A172 (cell line): ENCODE measurements at regions not wholly inside any gene's neighbourhood (a gene's known extent, or its start where the extent isn't known, plus 50 kb on each side); places are given as distances from the start of the nearest gene placed in this dataset.

Experiments used
- DNase-seq: peaks from one replicate; pipeline ENCODE4 v3.0.0-alpha.2; 2015; ENCODE audit warnings: low spot score

DNA sequence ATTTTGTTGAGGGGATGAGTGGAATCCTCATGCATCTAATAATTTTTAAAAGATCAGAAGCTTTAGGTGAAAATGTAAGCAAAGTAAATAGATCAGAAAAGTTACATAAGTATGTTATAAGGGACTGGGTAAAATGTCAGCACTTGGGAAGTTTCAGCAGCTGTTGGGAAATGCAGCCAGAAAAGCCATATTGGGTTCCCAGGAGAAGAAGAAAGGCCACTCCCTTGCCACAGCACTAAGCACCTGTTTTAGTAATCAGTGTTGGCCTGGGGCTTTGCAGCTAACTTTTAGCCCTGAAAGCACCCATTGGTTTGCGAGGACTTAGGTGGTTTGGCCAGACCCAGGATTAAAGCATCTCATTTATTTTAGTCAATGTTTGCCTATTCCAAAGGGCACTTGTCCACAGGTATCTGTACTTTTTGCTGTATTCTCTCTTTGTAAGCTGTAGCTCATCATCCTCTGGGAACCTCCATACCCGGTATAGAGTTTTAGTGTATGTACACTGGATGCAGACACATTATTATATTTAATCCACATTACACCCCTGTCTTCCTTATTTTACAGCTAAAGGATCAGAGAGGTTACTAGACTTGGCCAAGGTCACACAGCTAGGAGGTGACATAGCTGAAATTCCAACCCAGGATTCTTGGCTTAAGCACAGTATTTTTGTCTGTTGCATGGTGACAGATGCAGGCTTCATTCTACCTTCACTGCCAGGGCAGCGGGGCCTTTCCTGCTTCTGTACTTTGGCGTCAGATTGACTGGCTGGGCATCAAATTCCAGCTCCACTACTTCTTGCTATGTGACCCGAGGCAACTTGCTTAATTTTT, 127.7 kb upstream of the SESN3 start:
- no peak for DNase-seq

DNA sequence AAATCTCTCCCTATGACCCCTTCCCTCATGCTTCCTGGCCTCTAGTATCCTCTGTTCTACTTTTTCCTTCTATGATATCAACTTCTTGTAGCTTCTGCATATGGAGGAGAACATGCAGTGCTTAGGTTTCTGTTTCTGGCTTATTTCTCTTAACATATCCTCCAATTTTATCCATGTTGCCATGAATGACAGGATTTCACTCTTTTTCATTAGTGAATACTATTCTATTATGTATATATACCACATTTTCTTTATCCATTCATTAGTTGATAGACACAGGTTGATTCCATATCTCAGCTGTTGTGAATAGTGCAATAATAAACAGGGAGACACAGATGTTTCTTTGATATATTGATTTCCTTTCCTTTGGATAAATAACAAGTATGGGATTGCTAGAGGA, 123.3 kb upstream of the SESN3 start:
- no peak for DNase-seq

DNA sequence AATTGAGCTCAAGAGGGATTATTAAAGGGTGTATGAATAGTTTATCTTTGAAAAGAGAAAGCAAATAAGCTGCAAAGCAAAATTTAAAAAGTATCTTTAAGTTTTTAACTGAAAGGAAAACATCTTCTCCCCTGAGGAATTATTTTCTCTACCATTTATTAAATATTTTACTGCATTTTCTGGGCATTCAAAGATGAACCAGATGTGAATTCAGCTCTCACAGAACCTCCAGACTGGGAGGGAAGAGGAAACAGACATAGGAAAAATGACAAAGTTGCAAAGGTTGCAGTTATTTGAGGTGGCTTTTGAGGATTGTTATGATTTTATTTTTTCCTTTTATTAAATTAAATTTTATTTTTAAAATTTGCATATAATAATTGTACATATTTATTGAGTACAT, 122.7 kb upstream of the SESN3 start:
- DNase-seq = no peak

DNA sequence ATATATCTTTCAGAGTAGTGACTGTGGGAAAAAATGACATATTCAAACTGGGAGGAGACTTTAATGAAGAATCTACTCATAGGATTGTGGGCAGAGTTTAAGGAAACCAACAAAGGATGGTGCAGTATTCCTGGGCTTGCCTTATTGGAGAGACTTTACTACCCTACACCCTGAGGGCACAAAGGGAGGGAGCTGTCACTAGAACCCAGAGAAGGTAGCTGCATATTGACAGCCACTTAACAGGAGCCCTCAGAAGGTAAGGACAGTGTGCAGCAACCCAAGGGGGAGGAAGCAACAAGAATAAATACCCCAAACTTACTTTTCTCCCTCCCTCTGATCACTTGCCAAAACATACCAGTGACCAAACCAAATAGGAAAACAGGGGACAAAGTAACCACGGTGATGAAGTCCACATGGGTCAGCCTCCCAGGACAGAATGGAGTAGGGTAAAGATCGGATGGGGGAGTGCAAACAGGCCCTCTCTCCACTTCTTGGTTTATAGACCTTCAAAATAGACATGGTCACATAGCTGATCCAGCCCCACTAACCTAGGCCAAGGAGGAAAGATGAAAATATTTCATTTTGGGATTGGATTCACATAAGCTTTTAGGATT, 121.8 kb upstream of the SESN3 start:
- no peak for DNase-seq

DNA sequence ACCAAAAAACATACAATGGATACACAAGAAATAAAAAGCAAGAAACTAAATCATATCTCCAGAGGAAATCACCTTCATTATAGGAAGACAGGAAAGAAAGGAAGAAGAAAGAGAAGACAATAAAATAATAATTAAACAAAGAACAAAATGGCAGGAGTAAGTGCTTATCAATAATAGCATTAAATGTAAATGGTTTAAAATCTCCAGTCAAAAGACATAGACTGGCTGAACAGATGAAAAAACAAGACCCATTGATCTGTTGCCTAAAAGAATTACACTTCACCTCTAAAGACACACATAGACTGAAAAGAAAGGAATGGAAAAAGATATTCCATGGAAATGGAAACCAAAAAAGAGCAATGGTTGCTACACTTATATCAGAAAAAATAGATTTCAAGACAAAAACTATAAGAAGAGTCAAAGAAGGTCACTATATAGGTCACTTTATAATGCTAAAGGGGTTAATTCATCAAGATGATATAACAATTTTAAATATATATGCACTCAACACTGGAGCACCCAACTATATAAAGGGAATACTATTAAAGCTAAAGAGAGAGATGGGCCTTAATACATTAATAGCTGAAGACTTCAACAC, 118.4 kb upstream of the SESN3 start:
- DNase-seq = no peak

DNA sequence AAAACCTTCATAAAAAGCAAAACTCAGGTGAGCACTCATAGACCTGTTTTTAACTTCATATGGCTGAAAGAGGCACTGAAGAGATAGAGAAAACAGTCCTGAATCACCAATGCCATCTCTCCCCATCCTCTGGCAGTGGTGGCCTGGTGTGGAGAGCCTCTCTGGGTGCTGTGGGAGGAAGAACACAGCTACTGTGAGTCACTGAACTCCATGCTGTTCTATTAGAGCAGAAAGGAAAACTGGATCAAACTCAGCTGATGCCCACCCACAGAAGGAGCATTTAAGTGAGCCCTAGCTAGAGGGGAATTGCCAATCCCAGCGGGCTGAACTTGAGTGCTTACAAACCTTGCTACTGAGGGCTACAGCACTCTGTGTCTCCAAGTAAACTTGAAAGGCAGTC, 115.3 kb upstream of the SESN3 start:
- DNase-seq = no peak

DNA sequence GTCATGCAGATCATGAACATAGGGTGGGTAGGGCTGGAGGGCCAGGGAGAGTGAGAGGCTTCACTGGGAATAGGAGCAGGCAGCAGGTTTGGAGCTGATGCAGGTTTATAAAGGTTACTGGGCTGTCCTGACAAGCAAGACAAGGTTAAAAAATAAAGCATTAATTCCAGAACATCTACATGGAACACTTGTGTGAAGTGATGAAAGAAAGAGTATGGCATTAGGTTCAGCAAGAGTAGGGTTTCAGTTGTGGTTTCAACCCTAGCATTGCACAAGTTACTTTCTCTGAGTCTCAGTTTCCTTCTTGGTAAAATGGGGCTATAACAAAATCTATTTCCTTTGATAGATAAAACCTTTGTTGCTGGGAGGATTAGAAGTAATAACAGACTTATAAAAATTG, 114.6 kb upstream of the SESN3 start:
- no peak for DNase-seq

DNA sequence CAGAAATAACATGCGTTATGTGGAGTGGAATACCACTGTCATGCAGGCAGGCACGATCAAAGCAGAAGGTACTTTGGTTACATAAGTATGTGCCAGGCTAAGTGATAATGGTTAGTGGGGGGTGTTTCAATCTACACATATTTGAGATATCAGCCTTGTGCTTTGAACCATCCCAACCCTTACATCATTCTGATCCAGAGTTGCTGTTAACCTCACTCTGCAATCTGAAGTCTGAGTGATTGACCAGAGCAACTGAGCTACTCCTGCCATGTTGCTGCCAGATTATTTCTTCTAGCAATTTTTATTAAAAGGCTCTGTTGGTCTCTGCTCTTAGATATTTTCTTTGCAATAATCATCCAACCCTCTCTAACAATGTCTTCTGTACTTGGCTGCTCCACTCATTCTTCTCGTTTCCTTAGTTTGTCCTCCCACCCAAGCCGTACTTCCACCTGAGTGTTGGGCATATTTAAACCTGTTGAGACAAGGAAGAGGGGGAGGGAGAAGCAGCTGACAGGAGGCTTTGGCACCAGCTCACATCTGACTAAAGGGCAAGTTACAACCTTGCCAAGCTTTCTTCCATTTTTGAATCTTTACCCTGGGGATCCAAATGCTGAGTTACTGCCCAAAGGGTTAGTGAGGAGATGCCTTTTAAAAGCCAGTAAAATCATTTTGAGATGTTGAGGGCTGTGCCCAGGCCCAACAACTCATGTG, 114.1 kb upstream of the SESN3 start:
- no peak for DNase-seq

DNA sequence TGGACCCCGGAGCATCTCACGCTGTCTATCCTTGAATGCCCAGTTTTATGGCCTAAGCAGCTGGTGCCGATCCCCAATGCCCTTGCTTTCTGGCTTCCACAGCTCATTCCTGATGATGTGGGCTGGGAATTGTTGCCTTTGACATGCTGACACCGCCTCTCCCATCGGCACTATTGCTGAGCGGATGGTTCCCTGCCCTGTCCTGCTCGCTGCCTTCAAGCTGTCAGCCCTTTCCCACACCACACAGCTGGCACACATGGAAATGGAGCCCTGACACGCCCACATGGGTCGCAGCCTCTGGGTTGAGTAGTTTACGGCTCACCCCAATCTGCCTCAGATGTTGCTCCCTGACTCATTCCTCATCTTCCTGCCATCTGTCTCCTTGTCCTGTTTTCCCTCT, 110.2 kb upstream of the SESN3 start:
- no peak for DNase-seq

DNA sequence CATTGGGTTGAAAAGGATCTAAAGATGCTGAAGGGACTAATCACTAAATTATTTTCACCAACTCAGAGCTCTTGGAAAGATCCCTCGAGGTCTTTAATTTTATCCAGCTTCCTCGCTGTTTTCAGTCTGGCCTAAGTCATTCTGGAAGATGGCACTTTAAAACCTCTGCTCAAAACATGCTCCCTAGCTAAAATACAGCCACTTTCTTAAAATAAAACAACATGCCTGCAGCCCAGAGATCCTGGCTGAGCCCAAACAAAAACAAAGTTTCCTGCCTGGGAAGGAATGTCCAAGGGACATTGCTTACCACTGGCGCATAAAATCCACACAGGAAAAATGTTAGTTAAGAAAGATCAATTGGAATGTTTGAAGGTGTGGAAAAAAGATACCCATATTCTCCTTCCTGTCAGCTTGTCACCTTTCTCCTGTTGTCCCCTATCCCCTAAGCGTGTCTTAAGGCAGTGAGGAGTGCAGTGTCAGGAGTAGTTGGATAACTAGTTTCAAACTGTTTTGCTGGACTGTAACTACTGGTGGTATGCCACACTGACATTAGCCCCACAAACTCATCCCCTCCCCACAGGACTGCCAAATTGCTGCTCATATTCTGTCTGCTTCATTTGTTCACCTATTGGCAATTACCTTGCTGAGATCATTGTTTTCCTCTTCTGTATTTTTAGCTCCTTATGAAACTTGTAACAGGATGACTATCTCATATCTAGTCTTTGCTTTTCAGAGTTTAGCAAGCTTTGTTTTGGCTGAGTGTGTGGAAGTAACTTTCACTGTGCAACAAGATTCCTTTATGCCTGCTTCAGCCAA, 108.3 kb upstream of the SESN3 start:
- DNase-seq = no peak

DNA sequence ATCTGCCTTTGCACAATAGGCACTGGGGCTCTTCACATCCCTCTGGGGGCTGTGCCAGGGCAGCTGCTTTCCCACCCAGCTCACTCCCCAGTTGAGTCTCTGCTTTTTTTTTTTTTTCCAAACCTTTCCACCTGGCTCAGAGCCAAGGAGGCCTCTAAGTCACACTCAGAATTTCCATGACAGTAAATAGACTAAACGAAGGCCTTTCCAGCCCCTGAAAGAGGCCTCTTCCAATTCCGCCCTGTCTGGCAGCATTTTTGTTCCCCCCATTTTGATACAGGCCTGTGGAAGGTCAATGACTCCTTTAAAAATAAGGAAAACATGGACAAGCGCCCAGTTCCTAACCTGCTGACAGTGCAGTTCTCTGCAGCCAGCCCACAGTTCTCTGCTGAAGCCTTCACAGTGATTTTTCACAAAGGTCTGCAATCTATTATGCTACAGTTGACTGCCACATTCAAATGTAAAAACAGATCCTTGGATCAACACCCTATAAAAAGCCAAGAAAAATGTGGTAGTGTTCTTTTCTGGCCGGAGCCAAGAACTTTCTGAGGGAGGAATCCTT, 107.5 kb upstream of the SESN3 start:
- DNase-seq = no peak

DNA sequence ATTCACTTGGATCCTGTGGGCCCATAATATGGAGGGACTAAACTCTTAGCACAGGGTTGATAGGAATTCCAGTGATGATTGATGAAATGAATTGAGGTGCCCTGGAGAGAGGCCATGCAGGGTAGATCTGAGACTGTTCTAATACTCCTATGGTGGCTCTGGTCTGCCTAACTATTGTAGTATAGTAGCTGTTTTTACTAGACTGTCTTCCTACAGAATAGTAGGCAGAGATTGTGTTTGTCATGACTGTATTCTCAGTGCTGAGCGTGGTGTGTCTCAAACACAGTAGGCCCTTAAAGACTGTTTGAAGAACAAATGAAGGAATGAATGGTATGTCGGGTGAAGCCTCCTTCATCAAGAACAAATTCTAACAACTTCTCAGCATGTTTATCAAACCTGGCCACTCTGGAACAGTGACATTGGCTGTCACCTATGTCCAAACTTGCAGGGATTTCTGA, 107.0 kb upstream of the SESN3 start:
- DNase-seq = no peak

DNA sequence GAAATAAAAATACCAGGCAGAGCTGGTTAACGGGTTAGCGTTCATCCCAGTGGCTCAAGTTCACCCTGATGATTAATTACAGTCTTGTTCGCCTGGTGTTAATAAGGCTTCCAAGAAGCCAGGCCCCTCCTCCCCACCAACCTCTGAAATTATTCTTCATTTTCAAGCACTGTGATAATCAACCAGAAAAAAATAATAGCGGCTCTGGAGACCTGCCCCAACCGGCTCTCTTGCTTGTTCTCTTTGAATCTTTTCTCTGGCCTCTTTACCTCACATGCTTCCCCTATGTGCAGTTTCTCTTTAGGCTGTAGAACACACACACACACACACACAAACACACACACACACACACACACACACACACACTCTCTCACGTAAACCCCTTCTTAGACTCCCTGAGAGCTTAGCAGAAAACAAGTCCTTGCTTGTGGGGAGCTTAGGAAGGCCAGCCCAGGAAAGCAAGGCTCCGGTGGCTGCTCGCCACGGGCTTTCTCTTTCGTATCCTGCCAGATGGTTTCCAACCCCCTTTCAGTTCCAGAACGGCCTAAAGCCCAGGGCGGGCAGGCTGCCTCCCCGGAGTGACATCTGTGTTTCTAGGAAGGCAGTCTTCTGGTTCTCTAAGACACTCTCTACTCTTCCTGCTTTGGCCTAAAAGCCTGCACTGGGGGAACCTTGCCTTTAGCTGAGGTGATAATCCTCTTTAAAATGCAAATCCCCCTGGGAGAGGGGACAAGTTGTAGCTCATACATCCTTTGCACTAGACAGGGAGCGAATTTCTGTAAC, 106.4 kb upstream of the SESN3 start:
- no peak for DNase-seq

DNA sequence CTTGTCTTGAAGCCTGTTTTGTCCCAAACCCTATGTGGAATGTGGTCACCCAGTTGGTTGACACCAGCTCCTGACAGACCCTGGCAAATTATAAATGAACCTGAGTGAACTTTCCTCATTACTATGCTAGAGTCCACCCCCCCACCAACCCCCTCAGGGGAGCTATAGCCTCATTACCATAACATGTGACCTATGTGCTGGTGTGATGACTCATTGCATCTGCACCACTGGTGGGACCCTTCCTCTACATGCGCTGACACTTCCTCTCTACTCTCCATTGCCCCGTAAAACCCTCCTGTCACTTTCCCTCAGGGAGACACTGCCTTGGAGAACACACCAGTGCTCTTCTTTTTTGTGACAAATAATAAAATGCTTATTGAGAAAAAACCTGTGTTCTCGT, 105.0 kb upstream of the SESN3 start:
- no peak for DNase-seq

DNA sequence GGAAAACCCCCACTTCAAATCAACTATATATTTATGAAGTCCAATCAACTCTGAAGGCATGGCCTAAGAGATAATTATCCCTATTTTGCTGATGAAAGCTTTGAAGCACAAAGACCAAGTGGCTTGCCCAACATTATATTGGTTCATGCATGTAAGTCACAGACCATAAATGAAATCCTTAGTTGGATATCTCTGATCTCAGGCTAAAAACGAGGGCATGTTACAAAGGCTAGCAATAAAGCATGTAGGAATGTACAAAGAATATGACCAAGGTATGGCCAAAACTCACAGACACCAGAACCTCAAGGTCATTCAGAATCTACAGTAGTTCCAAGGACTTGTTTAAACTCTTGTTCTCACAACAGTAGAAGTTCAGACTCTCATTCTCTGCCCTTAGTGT, 100.2 kb upstream of the SESN3 start:
- no peak for DNase-seq

DNA sequence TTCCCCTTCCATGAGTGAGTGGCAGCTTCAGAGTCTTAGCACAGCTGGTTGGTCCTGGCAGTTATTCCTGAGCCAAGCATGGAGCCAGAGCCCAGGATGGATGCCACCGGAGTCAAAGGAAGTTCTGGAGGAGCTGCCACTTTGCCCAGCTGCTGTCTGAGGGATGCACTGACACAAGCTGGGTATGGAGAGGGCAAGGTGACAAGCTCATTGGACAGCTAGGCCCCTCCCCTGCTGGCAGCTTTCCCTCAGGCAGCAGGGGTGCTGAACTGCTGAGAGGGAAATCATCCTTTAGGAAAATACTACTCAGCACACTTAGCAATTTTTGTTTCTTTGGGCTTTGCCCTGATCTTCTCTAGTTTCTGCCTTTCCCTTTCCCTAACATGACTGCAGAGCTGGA, 99.3 kb upstream of the SESN3 start:
- DNase-seq = no peak

DNA sequence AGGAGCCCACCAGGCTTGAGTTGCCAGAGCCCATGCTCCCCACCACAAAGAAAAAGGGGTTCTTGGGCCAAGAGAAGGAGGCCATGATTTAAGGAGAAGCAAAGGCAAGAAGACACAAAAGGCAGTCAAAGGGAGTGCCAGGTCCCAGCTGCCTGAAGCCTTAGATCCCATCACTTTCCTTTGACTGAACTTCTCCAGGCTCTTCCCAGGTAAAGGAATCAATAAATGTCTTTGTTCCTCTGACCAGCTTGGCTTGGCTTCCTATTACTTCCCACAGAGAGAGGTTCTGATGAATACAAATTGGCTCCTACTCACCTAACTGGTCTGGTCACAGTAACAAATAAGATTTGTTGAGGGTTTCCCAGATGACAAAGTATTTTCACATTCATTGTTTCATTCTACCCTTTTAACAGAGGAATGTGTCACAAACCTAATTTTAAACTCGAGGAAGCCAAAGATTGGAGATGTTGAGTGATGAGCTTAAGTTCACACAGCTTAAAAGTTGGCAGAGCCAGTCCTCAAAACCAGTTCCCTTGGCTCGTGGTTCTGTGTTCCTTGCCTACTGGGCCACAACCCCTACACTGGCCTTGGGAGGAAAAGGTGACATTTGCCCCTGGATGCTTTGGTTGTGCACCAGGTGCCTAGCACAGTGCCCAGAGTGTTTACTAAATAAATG, 96.4 kb upstream of the SESN3 start:
- DNase-seq = no peak

DNA sequence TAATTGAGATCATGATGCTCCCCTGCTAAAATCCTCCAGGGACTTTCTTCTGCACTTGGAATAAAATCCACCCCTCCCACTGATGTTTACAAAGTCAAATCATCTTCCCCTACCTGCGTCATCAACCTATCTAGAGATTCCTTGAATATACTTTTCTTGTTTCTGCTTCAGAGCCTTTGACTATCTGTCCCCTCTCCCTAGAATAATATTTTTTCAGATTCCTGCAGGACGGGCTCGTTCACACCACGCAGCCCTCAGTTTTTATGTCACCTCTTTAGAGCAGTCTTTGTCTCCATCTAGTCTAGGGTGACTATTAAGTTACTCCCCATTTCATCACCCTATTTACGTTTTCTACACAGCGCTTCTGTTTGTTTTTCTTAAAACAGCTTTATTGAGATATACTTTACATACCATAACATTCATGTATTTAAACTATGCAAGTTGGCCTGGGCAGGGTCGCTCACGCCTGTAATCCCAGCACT, 94.8 kb upstream of the SESN3 start:
- DNase-seq = no peak

DNA sequence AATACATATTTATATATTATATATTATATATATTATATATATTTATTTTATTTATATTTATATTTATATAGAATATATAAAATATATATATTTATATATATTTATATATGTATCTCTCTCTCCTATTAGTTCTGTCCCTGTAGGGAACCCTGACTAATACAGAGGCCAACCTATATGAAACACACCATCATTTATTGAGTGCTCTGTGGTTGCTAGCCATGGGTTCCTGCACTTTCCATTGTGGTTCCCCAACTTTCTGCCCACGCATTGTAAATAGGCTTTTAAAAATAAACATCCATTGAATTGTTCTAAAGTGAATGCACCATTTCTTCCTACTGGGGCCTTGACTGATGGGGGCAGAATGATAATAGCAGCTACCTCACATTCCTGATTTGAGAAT, 93.8 kb upstream of the SESN3 start:
- no peak for DNase-seq

DNA sequence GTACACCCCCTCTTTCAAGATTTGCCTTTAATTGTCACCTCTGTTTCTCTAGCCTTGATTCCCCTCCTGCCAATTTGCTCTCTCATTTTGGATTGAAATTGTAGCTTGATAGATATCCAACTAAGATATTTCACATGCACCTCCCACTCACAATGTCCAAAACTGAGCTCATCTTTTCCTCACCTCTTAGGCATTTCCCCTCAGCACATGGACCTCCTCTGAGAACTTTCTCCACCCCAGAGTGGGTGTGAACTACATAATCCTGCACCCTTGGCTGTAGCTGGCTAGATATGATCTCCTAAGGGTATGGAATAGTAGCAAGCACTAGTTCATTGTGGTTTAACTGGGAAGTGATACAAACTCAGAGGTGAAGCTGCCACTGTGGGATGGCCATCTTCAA, 91.5 kb upstream of the SESN3 start:
- DNase-seq = no peak
